Neural cell (in vitro differentiated cells): ENCODE measurements at regions not wholly inside any gene's neighbourhood (a gene's known extent, or its start where the extent isn't known, plus 50 kb on each side); places are given as distances from the start of the nearest gene placed in this dataset.

Source experiments
- H2AFZ ChIP-seq: fragments of 200-600, 300-800 bp; sonication (generic), shearing (Covaris generic); 2 replicates; pipeline ENCODE4 v1.6.0; 2014; ENCODE audit warnings: low read depth, mild to moderate bottlenecking, antibody characterized with exemption, low read length, moderate library complexity
- H3F3A ChIP-seq: fragments of 200-600 bp; shearing (Covaris generic); 2 replicates; pipeline ENCODE4 v1.6.1; 2016; ENCODE audit warnings: mild to moderate bottlenecking, moderate library complexity, mixed read lengths, antibody characterized with exemption, low read length; ENCODE audit not compliant: insufficient read depth, poor library complexity, severe bottlenecking
- H3K27ac ChIP-seq: fragments of 200-600, 300-800 bp; sonication (generic), shearing (Covaris generic); 2 replicates; pipeline ENCODE4 v1.5.1; 2014; ENCODE audit warnings: mild to moderate bottlenecking, low read length, moderate library complexity
- H3K27me3 ChIP-seq: fragments of 300-800, 200-600 bp; sonication (generic), shearing (Covaris generic); 2 replicates; pipeline ENCODE4 v1.6.0; 2014; ENCODE audit warnings: mild to moderate bottlenecking, low read depth, low read length, moderate library complexity; ENCODE audit not compliant: insufficient read depth
- H3K36me3 ChIP-seq: fragments of 300-800, 200-600 bp; sonication (generic), shearing (Covaris generic); 2 replicates; pipeline ENCODE4 v1.5.1; 2014; ENCODE audit warnings: mild to moderate bottlenecking, antibody characterized with exemption, low read length, moderate library complexity; ENCODE audit not compliant: insufficient read depth
- H3K4me2 ChIP-seq: fragments of 300-800, 200-600 bp; sonication (generic), shearing (Covaris generic); 2 replicates; pipeline ENCODE4 v1.6.0; 2014; ENCODE audit warnings: mild to moderate bottlenecking, low read length
- H3K4me3 ChIP-seq: fragments of 300-800, 200-600 bp; sonication (generic), shearing (Covaris generic); 2 replicates; pipeline ENCODE4 v1.5.1; 2014; ENCODE audit warnings: mild to moderate bottlenecking, low read length, moderate library complexity
- H3K79me2 ChIP-seq: fragments of 200-600 bp; shearing (Covaris generic); replicated peaks from 2 replicates; pipeline ENCODE4 v1.6.0; 2014; ENCODE audit warnings: mild to moderate bottlenecking, low read length, moderate library complexity; ENCODE audit not compliant: insufficient read depth
- H3K9ac ChIP-seq: fragments of 300-800, 200-600 bp; sonication (generic), shearing (Covaris generic); 2 replicates; pipeline ENCODE4 v1.6.1; 2016; ENCODE audit warnings: mild to moderate bottlenecking, low read length, mixed read lengths
- H3K9me2 ChIP-seq: fragments of 200-600 bp; shearing (Covaris generic); 2 replicates; pipeline ENCODE4 v1.6.1; 2016; ENCODE audit warnings: mild to moderate bottlenecking, low read length, mixed read lengths; ENCODE audit not compliant: insufficient read depth
- H3K9me3 ChIP-seq: fragments of 200-600, 300-800 bp; sonication (generic), shearing (Covaris generic); 2 replicates; pipeline ENCODE4 v1.6.1; 2016; ENCODE audit warnings: mild to moderate bottlenecking, mixed run types, low read length, moderate library complexity, mixed read lengths
- H4K20me1 ChIP-seq: fragments of 200-600 bp; shearing (Covaris generic); 2 replicates; pipeline ENCODE4 v1.6.1; 2016; ENCODE audit warnings: mild to moderate bottlenecking, mixed run types; ENCODE audit not compliant: insufficient read depth
- EP300 ChIP-seq: fragments of 450-650 bp; conservative IDR thresholded peaks from 2 replicates; pipeline ENCODE4 v1.6.1; 2014; ENCODE audit warnings: antibody characterized with exemption, mild to moderate bottlenecking, moderate library complexity; ENCODE audit not compliant: poor library complexity, severe bottlenecking
- EZH2 ChIP-seq: fragments of 200-600, 300-800 bp; shearing (Covaris generic), sonication (generic); IDR thresholded peaks from 2 replicates; pipeline ENCODE4 v1.6.1; 2014; ENCODE audit warnings: antibody characterized with exemption, low read length, borderline replicate concordance, mild to moderate bottlenecking; ENCODE audit not compliant: insufficient read depth, poor library complexity, severe bottlenecking
- MXI1 ChIP-seq: fragments of 450-650 bp; conservative IDR thresholded peaks from 2 replicates; pipeline ENCODE4 v1.6.1; 2014; ENCODE audit warnings: antibody characterized with exemption, mild to moderate bottlenecking; ENCODE audit not compliant: poor library complexity, severe bottlenecking
- POLR2AphosphoS5 ChIP-seq: IDR thresholded peaks from 2 replicates; pipeline ENCODE4 v1.6.1; 2012
- RAD21 ChIP-seq: fragments of 450-650 bp; conservative IDR thresholded peaks from 2 replicates; pipeline ENCODE4 v1.6.1; 2014; ENCODE audit warnings: antibody characterized with exemption, mild to moderate bottlenecking, moderate library complexity
- SMC3 ChIP-seq: fragments of 450-650 bp; conservative IDR thresholded peaks from 2 replicates; pipeline ENCODE4 v1.6.1; 2014; ENCODE audit warnings: antibody characterized with exemption, mild to moderate bottlenecking, moderate library complexity; ENCODE audit not compliant: poor library complexity
- TAF1 ChIP-seq: IDR thresholded peaks from 2 replicates; pipeline ENCODE4 v1.6.1; 2012; ENCODE audit warnings: low read depth
- TF ChIP-seq, protein P1 (sequence below): fragments of 450-650 bp; IDR thresholded peaks from 2 replicates; pipeline ENCODE4 v1.5.1; 2014; ENCODE audit warnings: antibody characterized with exemption, mild to moderate bottlenecking, moderate library complexity; ENCODE audit not compliant: poor library complexity, severe bottlenecking
- TF ChIP-seq, protein P2 (sequence below): IDR thresholded peaks from 2 replicates; pipeline ENCODE4 v1.6.1; 2012; ENCODE audit warnings: borderline replicate concordance

DNA sequence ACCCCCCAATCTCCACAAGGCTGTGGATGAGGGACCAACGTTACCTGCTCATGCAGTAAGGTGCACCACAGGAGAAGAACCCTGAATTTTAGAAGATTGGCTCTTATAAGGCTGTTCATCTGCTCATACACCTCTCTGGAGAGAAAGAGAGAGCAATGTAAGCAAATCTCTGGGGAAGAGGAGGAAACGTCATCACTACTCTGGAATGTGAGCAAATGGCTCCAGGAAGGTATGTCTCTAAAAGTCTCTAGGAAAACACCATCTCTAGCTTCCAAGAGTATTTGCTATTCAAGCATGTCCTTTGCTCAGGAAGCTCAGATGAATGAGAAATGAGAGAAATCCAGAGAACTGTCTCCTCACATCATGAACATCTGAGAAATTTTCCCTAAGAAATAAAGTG, 235.4 kb downstream of the TBL1XR1 start:
- Histone ChIP-seq H3K9me2 (no peaks in the 10 kb centered on the region), H2AFZ (no peak overlapping the region), H3K9me3 (no peaks in the 10 kb centered on the region), H3F3A (no peaks in the 10 kb centered on the region), H3K27me3 (no peaks in the 10 kb centered on the region), H3K4me2 (no peak overlapping the region), H3K9ac (no peak overlapping the region), H3K27ac (no peak overlapping the region), H3K79me2 (no peaks in the 10 kb centered on the region), H4K20me1 (no peaks in the 10 kb centered on the region), H3K36me3 (no peaks in the 10 kb centered on the region), H3K4me3 (no peak overlapping the region)
- TF ChIP-seq MXI1 (no peak), TAF1 (no peak), EZH2 (no peak), EP300 (no peak)
- TF ChIP-seq, protein P1, sequence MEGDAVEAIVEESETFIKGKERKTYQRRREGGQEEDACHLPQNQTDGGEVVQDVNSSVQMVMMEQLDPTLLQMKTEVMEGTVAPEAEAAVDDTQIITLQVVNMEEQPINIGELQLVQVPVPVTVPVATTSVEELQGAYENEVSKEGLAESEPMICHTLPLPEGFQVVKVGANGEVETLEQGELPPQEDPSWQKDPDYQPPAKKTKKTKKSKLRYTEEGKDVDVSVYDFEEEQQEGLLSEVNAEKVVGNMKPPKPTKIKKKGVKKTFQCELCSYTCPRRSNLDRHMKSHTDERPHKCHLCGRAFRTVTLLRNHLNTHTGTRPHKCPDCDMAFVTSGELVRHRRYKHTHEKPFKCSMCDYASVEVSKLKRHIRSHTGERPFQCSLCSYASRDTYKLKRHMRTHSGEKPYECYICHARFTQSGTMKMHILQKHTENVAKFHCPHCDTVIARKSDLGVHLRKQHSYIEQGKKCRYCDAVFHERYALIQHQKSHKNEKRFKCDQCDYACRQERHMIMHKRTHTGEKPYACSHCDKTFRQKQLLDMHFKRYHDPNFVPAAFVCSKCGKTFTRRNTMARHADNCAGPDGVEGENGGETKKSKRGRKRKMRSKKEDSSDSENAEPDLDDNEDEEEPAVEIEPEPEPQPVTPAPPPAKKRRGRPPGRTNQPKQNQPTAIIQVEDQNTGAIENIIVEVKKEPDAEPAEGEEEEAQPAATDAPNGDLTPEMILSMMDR = no peak
- TF ChIP-seq, protein P2, sequence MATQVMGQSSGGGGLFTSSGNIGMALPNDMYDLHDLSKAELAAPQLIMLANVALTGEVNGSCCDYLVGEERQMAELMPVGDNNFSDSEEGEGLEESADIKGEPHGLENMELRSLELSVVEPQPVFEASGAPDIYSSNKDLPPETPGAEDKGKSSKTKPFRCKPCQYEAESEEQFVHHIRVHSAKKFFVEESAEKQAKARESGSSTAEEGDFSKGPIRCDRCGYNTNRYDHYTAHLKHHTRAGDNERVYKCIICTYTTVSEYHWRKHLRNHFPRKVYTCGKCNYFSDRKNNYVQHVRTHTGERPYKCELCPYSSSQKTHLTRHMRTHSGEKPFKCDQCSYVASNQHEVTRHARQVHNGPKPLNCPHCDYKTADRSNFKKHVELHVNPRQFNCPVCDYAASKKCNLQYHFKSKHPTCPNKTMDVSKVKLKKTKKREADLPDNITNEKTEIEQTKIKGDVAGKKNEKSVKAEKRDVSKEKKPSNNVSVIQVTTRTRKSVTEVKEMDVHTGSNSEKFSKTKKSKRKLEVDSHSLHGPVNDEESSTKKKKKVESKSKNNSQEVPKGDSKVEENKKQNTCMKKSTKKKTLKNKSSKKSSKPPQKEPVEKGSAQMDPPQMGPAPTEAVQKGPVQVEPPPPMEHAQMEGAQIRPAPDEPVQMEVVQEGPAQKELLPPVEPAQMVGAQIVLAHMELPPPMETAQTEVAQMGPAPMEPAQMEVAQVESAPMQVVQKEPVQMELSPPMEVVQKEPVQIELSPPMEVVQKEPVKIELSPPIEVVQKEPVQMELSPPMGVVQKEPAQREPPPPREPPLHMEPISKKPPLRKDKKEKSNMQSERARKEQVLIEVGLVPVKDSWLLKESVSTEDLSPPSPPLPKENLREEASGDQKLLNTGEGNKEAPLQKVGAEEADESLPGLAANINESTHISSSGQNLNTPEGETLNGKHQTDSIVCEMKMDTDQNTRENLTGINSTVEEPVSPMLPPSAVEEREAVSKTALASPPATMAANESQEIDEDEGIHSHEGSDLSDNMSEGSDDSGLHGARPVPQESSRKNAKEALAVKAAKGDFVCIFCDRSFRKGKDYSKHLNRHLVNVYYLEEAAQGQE = no peak

DNA sequence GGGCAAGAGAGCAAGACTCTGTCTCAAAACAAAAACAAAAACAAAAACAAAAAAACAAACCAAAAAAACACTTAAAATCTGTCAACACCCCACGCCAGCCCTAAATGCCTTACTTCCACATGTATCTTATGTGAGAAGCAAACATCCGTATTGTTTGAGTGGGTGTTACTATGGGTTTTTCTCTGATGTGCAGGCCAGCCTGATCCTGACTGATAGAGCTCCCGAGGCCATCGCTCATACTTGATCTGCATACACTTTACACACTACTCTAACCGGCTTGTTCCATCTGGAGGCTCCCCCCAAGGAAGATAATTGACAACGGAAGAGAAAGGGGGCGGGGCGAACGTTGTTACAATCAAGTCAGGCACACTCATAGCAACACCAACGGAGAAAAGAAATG, 237.4 kb downstream of the TBL1XR1 start:
- no peaks in the 10 kb centered on the region for H3F3A ChIP-seq
- no peak overlapping the region for H3K9ac ChIP-seq
- TF ChIP-seq SMC3 (no peak), EP300 (no peak), TAF1 (no peak), POLR2AphosphoS5 (no peak), EZH2 (no peak), MXI1 (no peak), RAD21 (no peak)
- TF ChIP-seq, protein P1 = no peak
- TF ChIP-seq, protein P2 = no peak
- no peak overlapping the region for H3K27ac ChIP-seq
- no peak overlapping the region for H3K4me2 ChIP-seq
- H3K9me2 ChIP-seq = no peaks in the 10 kb centered on the region
- no peaks in the 10 kb centered on the region for H3K79me2 ChIP-seq
- H3K9me3 ChIP-seq = no peaks in the 10 kb centered on the region
- H4K20me1 ChIP-seq = no peaks in the 10 kb centered on the region
- H3K4me3 ChIP-seq = no peak overlapping the region
- no peaks in the 10 kb centered on the region for H3K36me3 ChIP-seq
- no peak overlapping the region for H2AFZ ChIP-seq
- H3K27me3 ChIP-seq = no peaks in the 10 kb centered on the region
